Astrocyte of the cerebellum (primary cell): ENCODE measurements at regions not wholly inside any gene's neighbourhood (a gene's known extent, or its start where the extent isn't known, plus 50 kb on each side); places are given as distances from the start of the nearest gene placed in this dataset.

ENCODE experiments used
- DNase-seq: peaks from one replicate; pipeline ENCODE4 v3.0.0-alpha.2; 2011; ENCODE audit warnings: low read depth
- H3K4me3 ChIP-seq: 2 replicates; pipeline ENCODE4 v1.5.1; 2011; ENCODE audit warnings: mild to moderate bottlenecking, low read depth, low read length, moderate library complexity
- in situ Hi-C: cut with HindIII; loops from 2 replicates; pipeline ENCODE4 v1.10.0; 2017; ENCODE audit warnings: low sequenced_read_pairs
- TF ChIP-seq, protein P1 (sequence below): IDR thresholded peaks from 2 replicates; pipeline ENCODE4 v1.5.1; 2012; ENCODE audit warnings: low read length, low read depth, moderate library complexity, mild to moderate bottlenecking; ENCODE audit errors: missing control alignments

GRCh38 chr15:39313881-39314280, 267.0 kb upstream of the THBS1 start:
- in situ Hi-C loops: no loop called here
- no peak for DNase-seq
- TF ChIP-seq, protein P1, sequence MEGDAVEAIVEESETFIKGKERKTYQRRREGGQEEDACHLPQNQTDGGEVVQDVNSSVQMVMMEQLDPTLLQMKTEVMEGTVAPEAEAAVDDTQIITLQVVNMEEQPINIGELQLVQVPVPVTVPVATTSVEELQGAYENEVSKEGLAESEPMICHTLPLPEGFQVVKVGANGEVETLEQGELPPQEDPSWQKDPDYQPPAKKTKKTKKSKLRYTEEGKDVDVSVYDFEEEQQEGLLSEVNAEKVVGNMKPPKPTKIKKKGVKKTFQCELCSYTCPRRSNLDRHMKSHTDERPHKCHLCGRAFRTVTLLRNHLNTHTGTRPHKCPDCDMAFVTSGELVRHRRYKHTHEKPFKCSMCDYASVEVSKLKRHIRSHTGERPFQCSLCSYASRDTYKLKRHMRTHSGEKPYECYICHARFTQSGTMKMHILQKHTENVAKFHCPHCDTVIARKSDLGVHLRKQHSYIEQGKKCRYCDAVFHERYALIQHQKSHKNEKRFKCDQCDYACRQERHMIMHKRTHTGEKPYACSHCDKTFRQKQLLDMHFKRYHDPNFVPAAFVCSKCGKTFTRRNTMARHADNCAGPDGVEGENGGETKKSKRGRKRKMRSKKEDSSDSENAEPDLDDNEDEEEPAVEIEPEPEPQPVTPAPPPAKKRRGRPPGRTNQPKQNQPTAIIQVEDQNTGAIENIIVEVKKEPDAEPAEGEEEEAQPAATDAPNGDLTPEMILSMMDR: no peak
- H3K4me3 ChIP-seq: no peak overlapping the region

DNA sequence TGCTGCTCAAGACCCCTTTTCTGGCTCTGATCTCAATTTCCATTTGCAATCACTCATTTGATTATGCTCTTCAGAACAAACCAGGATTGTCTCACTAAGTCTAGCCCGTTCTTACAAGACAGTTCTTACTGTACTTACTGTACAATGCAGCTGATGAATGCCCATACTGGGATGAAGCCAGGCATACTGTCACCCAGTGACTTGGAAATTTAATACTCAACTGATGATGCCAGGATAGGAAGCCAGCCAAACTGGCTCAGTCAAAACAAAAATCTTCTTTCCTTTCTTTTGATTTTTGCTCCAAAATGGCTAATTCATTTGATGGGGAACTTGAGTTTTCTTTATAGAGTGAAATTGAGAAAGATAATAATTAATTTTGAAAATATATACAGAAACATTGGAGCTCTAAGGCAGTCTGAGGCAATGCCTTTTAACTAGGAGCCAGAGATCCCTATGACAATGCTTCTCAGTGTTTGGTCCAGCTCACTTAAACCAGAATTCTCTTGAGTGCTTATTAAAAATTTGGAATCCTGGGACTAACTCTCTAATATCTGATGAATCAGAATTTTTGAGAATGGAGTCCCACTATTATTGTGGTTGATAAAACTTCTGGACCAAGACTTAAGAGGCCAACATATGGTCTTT, 265.6 kb upstream of the THBS1 start:
- DNase-seq: no peak
- TF ChIP-seq, protein P1: no peak
- no peak overlapping the region for H3K4me3 ChIP-seq

DNA sequence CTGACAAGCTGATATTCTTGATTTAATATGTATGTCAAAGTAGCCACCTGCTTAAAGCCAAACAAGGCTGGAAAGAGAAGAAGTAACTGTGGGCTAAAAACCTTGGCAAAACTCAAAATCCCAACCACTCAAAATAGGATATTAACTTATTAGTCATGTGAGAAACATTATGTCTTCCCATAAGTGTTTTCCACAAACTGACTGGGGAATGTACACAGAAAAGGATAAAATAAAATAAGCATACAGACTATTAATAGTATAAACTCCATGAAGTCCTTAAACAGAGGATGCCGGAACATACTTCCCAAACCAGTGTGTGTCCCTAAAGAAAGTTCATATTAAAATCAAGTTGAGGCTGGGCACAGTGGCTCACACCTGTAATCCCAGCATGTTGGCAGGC, 263.7 kb upstream of the THBS1 start:
- TF ChIP-seq, protein P1: no peak
- H3K4me3 ChIP-seq: no peak overlapping the region
- DNase-seq: no peak
- in situ Hi-C loops: no loop called here

More for the DNA sequence above, 265.6 kb upstream of the THBS1 start:
- in situ Hi-C loops: no loop called here

DNA sequence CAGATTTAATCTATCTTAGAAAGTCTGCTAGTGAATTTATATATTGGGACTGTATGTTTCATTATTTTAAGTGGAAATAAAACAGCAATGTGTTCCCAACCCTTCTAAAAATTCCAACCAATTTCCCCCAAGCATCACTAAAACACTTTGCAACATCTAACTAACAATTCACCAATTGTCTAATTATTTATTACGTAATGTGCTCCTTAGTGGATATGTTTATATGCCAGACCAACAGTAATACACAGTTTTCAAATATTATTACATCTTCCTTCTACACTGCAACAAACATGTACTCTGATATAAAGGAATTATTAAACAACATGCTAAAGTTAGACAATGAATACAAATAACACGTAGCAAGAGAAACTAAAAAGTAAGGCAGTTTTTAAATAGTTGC, 262.6 kb upstream of the THBS1 start:
- in situ Hi-C loops: no loop called here
- DNase-seq: no peak
- H3K4me3 ChIP-seq: no peak overlapping the region
- TF ChIP-seq, protein P1: no peak

- TF ChIP-seq, protein P1: no peak
- in situ Hi-C loops: no loop called here
- no peak overlapping the region for H3K4me3 ChIP-seq
- DNase-seq: no peak
Observed at GRCh38 chr15:39320355-39320754, 260.5 kb upstream of the THBS1 start.

DNA sequence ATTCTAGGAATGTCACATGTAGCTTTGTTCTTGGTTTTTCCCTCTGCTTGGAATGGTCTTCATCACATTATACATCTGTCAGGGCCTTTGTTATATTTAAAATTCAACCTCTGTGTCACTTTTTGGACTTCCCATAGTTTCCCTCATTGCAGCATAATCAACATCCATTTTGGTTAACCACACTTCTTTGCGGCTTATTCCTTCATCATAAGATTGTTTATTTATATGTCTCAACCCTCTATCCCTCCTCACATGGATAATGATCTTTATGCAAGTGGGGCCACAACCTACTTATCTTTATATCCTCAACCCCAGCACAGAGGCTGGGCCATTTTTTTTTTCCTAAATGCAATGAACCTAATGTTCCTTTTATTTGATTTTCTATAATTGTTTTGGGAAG, 260.0 kb upstream of the THBS1 start:
- no peak overlapping the region for H3K4me3 ChIP-seq
- DNase-seq: peak; percentile 37
- TF ChIP-seq, protein P1: no peak
- in situ Hi-C loops: no loop called here
